Gastrocnemius medialis (tissue), 4 donors: ENCODE measurements at regions not wholly inside any gene's neighbourhood (a gene's known extent, or its start where the extent isn't known, plus 50 kb on each side); places are given as distances from the start of the nearest gene placed in this dataset.

ENCODE experiments used
- ATAC-seq, 2 donors: fragments of 150-250 bp; one replicate each; pipeline ENCODE4 v1.9.1; 2016
- DNase-seq, 2 donors: peaks; one replicate each; pipeline ENCODE4 v3.0.0-alpha.2; 2019
- H3K27ac ChIP-seq, 4 donors: fragments of 200-600 bp; sonication (generic); 1 replicate in 1 of 4; 2 replicates in 3 of 4; pipeline ENCODE4 v1.5.1; 2016 to 2018; ENCODE audit warnings: mild to moderate bottlenecking in 2 of 4, moderate library complexity in 1 of 4
- H3K27me3 ChIP-seq, 3 donors: fragments of 200-600 bp; sonication (generic) in 2 of 3; 1 replicate in 1 of 3; 2 replicates in 2 of 3; pipeline versions ENCODE4 v1.5.1 to v1.6.0; 2016 to 2019; ENCODE audit warnings: mild to moderate bottlenecking in 1 of 3, moderate library complexity in 1 of 3
- H3K36me3 ChIP-seq, 2 donors: fragments of 200-600 bp; sonication (generic) in 1 of 2; one replicate each; pipeline ENCODE4 v1.5.1; 2017 to 2018
- H3K4me1 ChIP-seq, 2 donors: fragments of 200-600 bp; sonication (generic) in 1 of 2; one replicate each; pipeline ENCODE4 v1.5.1; 2016 to 2017; ENCODE audit warnings: mild to moderate bottlenecking in 2 of 2
- H3K4me3 ChIP-seq, 4 donors: fragments of 200-600 bp; sonication (generic) in 3 of 4; 1 replicate in 1 of 4; 2 replicates in 3 of 4; pipeline ENCODE4 v1.5.1; 2016 to 2019; ENCODE audit warnings: mild to moderate bottlenecking in 2 of 4
- H3K9me3 ChIP-seq, 3 donors: fragments of 200-600 bp; sonication (generic) in 2 of 3; 1 replicate in 1 of 3; 2 replicates in 2 of 3; pipeline ENCODE4 v1.5.1; 2016 to 2019
- CTCF ChIP-seq, 5 experiments: fragments of 450-650 bp in 3 of 5; fragments of 200-600 bp in 2 of 5; sonication (generic) in 2 of 5; IDR thresholded peaks in 4 of 5; conservative IDR thresholded peaks in 1 of 5; 1 replicate in 4 of 5; 2 replicates in 1 of 5; pipeline ENCODE4 v1.5.1; 2016 to 2019; ENCODE audit warnings: antibody characterized with exemption in 5 of 5, mild to moderate bottlenecking in 3 of 5, moderate library complexity in 3 of 5
- POLR2A ChIP-seq, 2 donors: fragments of 450-650 bp; IDR thresholded peaks; one replicate each; pipeline ENCODE4 v1.6.1; 2017; ENCODE audit warnings: antibody characterized with exemption in 2 of 2, mild to moderate bottlenecking in 2 of 2, moderate library complexity in 2 of 2
- in situ Hi-C, 4 donors: fragments of 200-750 bp; cut with MboI; loops; one replicate each; pipeline versions ENCODE4 v1.15.0 to v1.8.0; 2017; ENCODE audit warnings: low sequenced_read_pairs in 4 of 4
- intact Hi-C: fragments of 100-400 bp; cut with DNase I; formaldehyde crosslinking; loops from one replicate; pipeline ENCODE4 v1.15.1; 2023; ENCODE audit warnings: low total_unique reads

- H3K4me1 ChIP-seq: peaks cover 0 to 3% of the 10 kb centered on the region in 2 donors
- TF ChIP-seq POLR2A (IDR thresholded peaks at IDR 0.05): no peak
- TF ChIP-seq CTCF (IDR thresholded peaks at IDR 0.05 in 4 of 5, conservative IDR thresholded peaks at IDR 0.05 in 1 of 5): no peak
- in situ Hi-C loops: no loop called here
- no peaks in the 10 kb centered on the region for H3K9me3 ChIP-seq
- ATAC-seq (no peak), DNase-seq (no peak)
- no peak overlapping the region for H3K27ac ChIP-seq
- H3K36me3 ChIP-seq: no peaks in the 10 kb centered on the region
- no peak overlapping the region for H3K4me3 ChIP-seq
- H3K27me3 ChIP-seq: no peaks in the 10 kb centered on the region
- intact Hi-C loops: no loop called here
Measured at GRCh38 chr6:106757722-106758467, 128.5 kb downstream of the QRSL1 start.

- Histone ChIP-seq H3K27me3 (no peaks in the 10 kb centered on the region), H3K27ac (no peak overlapping the region), H3K36me3 (no peaks in the 10 kb centered on the region), H3K4me1 (peaks cover 0 to 3% of the 10 kb centered on the region in 2 donors), H3K9me3 (no peaks in the 10 kb centered on the region), H3K4me3 (no peak overlapping the region)
- in situ Hi-C loops: no loop called here
- ATAC-seq: peak; percentile 66 to 82
- TF ChIP-seq CTCF (IDR thresholded peaks at IDR 0.05 in 4 of 5, conservative IDR thresholded peaks at IDR 0.05 in 1 of 5) (no peak), POLR2A (IDR thresholded peaks at IDR 0.05) (no peak)
- intact Hi-C loops: no loop called here
- no peak for DNase-seq
Measured at GRCh38 chr6:106757267-106757666, 127.9 kb downstream of the QRSL1 start.

GRCh38 chr6:106754215-106754614 is 124.8 kb downstream of the QRSL1 start:
- TF ChIP-seq CTCF (IDR thresholded peaks at IDR 0.05 in 4 of 5, conservative IDR thresholded peaks at IDR 0.05 in 1 of 5): no peak
- no peak for TF ChIP-seq POLR2A (IDR thresholded peaks at IDR 0.05)
- no peaks in the 10 kb centered on the region for H3K9me3 ChIP-seq
- no peaks in the 10 kb centered on the region for H3K27me3 ChIP-seq
- intact Hi-C loops: no loop called here
- in situ Hi-C loops: no loop called here
- no peak for ATAC-seq
- no peaks in the 10 kb centered on the region for H3K36me3 ChIP-seq
- H3K4me1 ChIP-seq: peaks cover 0 to 3% of the 10 kb centered on the region in 2 donors
- no peak overlapping the region for H3K4me3 ChIP-seq
- no peak for DNase-seq
- H3K27ac ChIP-seq: no peak overlapping the region

GRCh38 chr6:106752641-106753040 is 123.3 kb downstream of the QRSL1 start:
- Histone ChIP-seq H3K4me1 (peaks cover 0 to 3% of the 10 kb centered on the region in 2 donors), H3K27ac (no peak overlapping the region), H3K4me3 (no peak overlapping the region), H3K36me3 (no peaks in the 10 kb centered on the region), H3K9me3 (no peaks in the 10 kb centered on the region), H3K27me3 (no peaks in the 10 kb centered on the region)
- intact Hi-C loops (no loop called here), in situ Hi-C loops (no loop called here)
- TF ChIP-seq POLR2A (IDR thresholded peaks at IDR 0.05) (no peak), CTCF (IDR thresholded peaks at IDR 0.05 in 4 of 5, conservative IDR thresholded peaks at IDR 0.05 in 1 of 5) (no peak)
- no peak for ATAC-seq
- no peak for DNase-seq
